D341Med (cell line): ENCODE measurements at regions not wholly inside any gene's neighbourhood (a gene's known extent, or its start where the extent isn't known, plus 50 kb on each side); places are given as distances from the start of the nearest gene placed in this dataset.
"Not testable (repeated sequence)": the region's sequence is repeated elsewhere in the genome, so short reads cannot be mapped to it uniquely, and the experiment has no call there.

Source experiments
- DNase-seq: peaks from one replicate; pipeline ENCODE4 v3.0.0; 2012; ENCODE audit warnings: low spot score

- DNase-seq = no peak
Observed at GRCh38 chr3:98644168-98644567, 50.8 kb upstream of the CPOX start.

DNA sequence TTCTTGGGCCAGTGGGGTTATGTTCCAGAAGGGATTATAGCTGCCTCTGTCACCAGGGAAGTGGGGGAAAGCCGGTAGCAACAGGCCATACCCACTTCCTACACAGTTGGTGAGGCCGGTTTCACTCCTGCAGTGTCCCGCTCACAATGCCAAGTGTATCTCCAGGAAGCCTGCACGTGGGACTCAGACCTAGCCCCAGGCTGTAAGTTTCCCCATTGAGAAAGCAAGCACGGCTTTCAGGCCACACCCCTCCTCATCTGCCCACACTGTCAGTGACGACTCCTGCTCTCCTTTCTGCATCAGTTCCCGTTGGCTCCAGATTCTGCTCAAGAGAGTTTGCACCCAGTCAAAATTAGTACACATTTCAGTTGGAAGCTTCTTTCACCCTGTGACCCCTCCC, 51.6 kb upstream of the CPOX start:
- no peak for DNase-seq

- no peak for DNase-seq
Observed at GRCh38 chr3:98646680-98647079, 53.3 kb upstream of the CPOX start.

DNA sequence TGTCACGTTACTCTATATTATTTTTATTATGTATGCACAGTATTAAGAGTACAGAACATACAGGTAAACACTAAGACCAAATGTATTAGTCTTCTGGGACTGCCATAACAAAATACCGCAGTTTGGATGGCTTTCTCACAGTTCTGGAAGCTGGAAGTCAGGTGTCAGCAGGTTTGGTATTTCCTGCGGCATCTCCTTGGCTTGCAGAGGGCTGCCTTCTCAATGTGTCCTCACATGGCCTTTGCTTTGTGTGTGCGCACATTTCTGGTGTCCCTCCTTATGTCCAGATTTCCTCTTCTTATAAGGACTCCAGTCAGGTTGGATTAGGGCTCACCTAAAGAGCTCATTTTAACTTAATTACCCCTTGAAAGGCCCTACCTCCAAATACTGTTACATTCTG, 53.8 kb upstream of the CPOX start:
- no peak for DNase-seq

DNA sequence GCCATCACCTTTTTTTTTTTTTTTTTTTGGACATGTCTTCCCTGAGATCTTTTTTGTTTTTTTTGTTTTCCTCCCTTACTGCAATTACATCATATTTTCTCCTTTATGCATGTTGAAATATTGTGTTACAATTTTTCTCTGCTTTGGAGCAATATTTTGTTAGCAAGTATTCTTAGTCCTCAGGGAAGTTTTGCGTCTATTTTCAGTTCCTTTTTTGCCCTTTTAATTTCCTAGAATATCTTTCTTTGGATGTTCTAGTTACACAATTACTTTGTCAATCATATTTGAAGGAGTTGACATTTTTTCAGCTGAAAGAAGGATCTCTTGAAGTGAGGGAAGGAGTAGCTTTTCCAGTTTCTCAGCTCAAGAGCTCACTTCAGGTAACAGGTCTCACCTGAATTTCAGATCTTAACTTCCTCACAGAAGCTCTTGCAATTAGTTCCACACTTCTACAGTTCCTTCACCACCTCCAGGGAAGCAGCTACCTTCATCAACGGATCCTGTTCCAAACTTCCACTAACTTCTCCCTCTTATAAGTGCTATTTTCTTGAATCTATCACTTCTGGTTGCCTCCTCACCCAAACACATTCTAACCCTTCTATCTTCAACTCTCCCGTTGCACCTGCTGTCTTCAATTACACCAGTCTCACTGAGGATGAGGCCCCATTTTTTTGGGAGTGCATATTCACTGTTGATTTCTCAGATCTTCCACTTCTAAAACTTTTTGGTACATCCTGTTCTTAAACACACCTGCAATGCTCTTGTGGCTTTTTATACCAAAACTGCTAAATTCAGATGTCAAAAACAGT, 57.8 kb upstream of the CPOX start:
- DNase-seq = no peak

GRCh38 chr3:98651780-98652077, 58.3 kb upstream of the CPOX start:
- no peak for DNase-seq

- DNase-seq = no peak
Observed at GRCh38 chr3:98655666-98656065, 62.3 kb upstream of the CPOX start.

DNA sequence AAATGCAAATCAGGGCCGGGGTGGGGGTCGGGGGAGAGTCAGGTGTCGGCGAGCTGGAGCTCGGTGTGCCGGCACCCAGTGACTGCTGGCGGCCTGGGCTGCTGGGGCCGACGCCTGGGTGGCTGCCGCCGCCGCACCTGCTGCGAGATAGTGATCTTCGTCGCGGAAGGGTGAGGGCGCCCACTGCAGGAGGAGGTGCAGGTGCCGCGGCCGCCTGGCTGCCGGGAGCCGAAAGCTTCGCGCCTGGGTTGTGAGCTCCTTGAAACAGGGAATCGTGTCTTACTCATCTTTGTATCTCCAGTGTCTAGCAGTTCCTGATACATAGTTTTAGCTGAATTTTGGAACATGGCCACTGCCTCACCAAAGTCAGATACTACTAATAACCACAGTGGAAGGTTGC, 64.0 kb upstream of the CPOX start:
- peak; percentile 80 for DNase-seq

DNA sequence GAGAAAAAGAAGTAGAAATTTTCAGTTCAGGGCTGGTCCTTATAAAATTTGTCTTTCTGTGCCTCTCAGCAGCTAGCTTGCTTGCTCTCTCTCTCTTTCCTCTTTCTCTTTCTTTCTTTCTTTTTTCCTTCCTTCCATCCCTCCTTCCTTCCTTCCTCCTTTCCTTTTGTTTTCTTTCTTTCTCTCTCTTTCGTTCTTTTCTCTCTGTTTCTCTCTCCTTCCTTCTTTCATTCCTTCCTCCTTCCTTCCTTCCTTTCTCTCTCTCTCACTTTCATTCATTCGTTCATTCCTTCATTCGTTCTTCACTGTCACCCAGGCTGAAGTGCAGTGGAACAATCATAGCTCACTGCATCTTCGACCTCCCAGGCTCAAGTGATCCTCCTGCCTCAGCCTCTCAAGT, 69.3 kb upstream of the CPOX start:
- DNase-seq = no peak

DNA sequence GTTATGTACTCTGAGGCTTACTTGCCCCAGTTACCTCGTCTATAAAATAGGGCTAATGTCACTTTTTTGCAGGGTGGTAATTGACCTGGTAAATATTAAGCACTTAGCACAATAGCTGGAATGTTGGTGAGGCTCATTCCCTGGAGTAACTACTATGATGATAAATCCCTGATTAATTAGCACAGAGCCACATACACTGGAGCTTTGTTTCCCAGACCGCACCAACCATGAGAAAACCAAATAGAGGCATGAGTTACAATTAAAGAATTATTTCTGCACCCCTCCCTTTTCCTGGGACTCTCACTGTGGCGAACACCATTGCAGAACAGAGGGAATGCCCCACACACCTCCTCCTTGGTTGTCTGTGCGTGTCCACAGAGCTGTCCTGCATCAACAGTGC, 76.6 kb upstream of the CPOX start:
- DNase-seq = no peak

DNA sequence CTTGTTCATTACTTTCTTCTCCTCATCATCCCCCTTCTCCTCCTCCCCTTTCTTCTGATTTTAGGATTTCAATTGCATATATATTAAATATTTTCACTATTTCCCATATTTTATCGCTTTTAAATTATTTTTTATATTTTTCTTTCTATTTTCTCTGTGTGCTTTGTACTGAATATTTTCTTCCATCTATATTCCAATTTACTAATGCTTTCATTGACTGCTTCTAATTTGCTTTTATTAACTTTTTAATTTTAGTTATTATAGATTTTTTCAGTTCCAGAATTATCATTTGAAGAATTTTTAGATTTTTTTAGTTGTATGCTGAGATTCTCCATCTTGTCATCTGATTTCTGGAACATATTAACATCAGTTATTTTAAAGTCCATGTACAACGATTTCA, 83.2 kb upstream of the ST3GAL6 start:
- no peak for DNase-seq

- no peak for DNase-seq
Observed at GRCh38 chr3:98680723-98681122, 82.4 kb upstream of the ST3GAL6 start.

- DNase-seq = no peak
Observed at GRCh38 chr3:98681486-98681885, 81.7 kb upstream of the ST3GAL6 start.

DNA sequence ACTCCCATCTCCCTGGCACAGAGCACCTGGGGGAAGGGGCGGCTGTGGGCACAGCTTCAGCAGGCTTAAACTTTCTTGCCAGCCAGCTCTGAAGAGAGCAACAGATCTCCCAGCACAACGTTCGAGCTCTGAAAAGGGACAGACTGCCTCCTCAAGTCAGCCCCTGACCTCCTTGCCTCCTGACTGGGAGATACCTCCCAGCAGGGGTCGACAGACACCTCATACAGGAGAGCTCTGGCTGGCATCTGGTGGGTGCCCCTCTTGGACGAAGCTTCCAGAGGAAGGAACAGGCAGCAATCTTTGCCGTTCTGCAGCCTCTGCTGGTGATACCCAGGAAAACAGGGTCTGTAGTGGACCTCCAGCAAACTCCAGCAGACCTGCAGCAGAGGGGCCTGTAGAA, 80.7 kb upstream of the ST3GAL6 start:
- not testable (repeated sequence) for DNase-seq

GRCh38 chr3:98688363-98688762, 74.8 kb upstream of the ST3GAL6 start:
- DNase-seq = no peak

DNA sequence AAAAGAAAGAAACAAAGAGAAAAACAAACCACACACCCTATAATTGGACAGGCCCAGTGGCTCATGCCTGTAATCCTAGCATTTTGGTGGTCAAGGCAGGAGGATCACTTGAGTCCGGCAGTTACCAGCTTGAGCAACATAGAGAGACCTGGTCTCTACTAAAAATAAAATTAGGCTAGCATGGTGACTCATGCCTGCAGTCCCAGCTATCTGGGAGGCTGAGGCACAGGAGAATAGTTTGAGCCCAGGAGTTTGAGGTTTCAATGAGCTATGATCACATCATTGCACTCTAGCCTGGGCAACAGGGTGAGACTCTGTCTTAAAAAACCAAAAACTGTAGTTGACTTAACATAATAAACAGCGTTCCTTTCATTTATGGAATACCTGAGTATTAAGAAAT, 72.3 kb upstream of the ST3GAL6 start:
- DNase-seq = no peak

GRCh38 chr3:98691897-98692296, 71.2 kb upstream of the ST3GAL6 start:
- DNase-seq = no peak

- no peak for DNase-seq
Observed at GRCh38 chr3:98692787-98693473, 70.2 kb upstream of the ST3GAL6 start.

DNA sequence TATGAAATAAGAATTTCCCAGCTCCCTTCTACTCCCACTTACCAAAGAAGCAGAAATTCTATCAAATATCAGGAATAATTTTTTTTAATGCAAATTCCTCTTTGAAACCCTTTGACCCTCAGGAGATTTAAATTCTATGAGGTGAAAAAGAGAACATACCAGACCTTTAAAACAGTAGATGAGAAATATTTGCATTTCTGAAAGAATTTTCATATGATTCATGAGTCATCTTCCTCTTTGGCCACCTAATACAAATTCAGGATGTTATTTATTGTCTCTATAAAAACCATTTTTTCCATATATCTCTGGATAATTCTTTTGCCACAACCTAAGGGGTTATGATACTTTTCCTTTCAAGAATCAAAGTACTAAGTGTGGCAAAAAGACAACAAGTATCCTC, 67.3 kb upstream of the ST3GAL6 start:
- DNase-seq = no peak

DNA sequence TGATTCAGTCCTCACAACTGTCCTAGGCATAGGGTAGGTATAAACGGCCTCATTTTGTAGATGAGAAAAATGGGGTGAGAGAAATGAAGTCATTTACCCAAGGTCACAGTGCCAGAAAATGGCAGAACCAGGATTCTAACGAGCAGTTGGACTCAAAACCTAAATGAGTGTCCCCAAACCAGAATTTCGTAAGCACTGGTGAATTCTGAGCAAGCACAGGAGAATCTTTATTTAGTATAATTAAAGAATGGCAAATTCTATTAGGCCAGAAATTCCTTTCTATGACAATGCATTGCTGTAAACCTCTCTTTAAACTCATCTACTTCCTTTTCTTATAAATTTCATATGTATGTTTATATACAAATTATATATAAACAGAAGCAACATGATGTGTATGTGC, 66.8 kb upstream of the ST3GAL6 start:
- not testable (repeated sequence) for DNase-seq

GRCh38 chr3:98697225-98697624, 65.9 kb upstream of the ST3GAL6 start:
- DNase-seq = no peak

DNA sequence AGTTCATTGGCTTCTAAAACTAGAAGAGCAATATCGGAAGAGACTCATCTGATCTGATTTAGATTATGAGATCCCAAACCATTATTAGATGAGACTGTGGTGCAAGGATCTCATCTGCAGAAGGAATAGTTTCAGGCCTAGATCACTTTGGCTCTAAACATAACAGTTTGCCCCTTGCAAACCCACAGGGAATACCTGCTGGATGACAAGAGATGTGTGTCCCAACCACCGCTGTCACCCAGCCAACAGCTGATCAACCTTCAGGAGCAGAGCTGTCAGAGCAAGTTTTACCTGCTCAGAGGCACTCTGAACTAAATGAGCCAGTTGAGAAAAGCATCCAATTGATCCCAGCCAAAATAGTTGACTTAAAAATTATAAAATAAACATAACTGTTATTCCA, 64.0 kb upstream of the ST3GAL6 start:
- DNase-seq = no peak

DNA sequence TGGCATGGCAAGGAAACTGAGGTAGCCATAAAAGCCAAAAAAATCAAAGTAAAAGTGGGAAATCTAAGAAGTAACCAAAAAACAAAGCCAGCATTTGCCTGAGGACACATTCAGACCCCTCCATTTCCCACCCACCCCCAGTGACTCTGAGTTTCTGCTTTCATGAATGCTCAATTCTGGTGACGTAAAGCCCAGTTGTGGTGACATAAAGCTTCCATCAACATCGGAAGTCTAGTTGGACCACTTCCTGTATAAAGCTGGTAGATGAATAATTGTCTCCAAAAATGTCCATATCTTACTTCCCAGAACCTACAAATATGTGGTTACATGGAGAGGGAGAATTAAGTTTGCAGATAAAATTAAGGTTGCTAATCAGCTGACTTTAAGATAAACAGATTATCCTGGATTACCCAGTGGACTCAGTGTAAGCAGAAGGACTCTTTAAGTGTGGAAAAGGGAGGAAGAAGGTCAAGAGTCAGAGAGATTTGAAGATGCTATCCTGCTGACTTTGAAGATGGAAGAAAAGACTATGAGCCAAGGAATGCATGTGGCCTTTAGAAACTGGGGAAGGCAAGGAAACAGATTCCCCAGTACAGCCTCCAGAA, 62.0 kb upstream of the ST3GAL6 start:
- no peak for DNase-seq

- DNase-seq = no peak
Observed at GRCh38 chr3:98702166-98702565, 61.0 kb upstream of the ST3GAL6 start.
